NCI-H748 (cell line): ENCODE measurements at regions not wholly inside any gene's neighbourhood (a gene's known extent, or its start where the extent isn't known, plus 50 kb on each side); places are given as distances from the start of the nearest gene placed in this dataset.

ENCODE experiments used
- DNase-seq: peaks from one replicate; lab custom pipeline; 2025; ENCODE audit not compliant: unreplicated experiment; lab: John Stamatoyannopoulos, UW

GRCh38 chr15:87394676-87395075 lies 861.9 kb downstream of the NTRK3 start:
- no peak for DNase-seq

GRCh38 chr15:87387766-87388165 lies 868.8 kb downstream of the NTRK3 start:
- no peak for DNase-seq

- DNase-seq = no peak
Measured at GRCh38 chr15:87374339-87374738, 882.2 kb downstream of the NTRK3 start.

- DNase-seq = no peak
Measured at GRCh38 chr15:87369269-87369668, 887.3 kb downstream of the NTRK3 start.

GRCh38 chr15:87368511-87368910 lies 888.0 kb downstream of the NTRK3 start:
- DNase-seq = no peak

GRCh38 chr15:87365186-87365585 lies 891.4 kb downstream of the NTRK3 start:
- DNase-seq = no peak

GRCh38 chr15:87362531-87362930 lies 894.0 kb downstream of the NTRK3 start:
- no peak for DNase-seq

GRCh38 chr15:87357637-87358313 lies 898.8 kb downstream of the NTRK3 start:
- DNase-seq = no peak

GRCh38 chr15:87355946-87356345 lies 900.6 kb downstream of the NTRK3 start:
- DNase-seq = no peak

GRCh38 chr15:87354661-87355410 lies 901.7 kb downstream of the NTRK3 start:
- DNase-seq = no peak

- peak; percentile 32 for DNase-seq
Measured at GRCh38 chr15:87349181-87349580, 907.4 kb downstream of the NTRK3 start.

GRCh38 chr15:87348746-87349145 lies 907.8 kb downstream of the NTRK3 start:
- DNase-seq = peak; percentile 29

GRCh38 chr15:87347806-87348515 lies 908.6 kb downstream of the NTRK3 start:
- DNase-seq = no peak

GRCh38 chr15:87345961-87346360 lies 910.6 kb downstream of the NTRK3 start:
- DNase-seq = no peak

GRCh38 chr15:87343966-87344365 lies 912.6 kb downstream of the NTRK3 start:
- no peak for DNase-seq

GRCh38 chr15:87340370-87340769 lies 916.2 kb downstream of the NTRK3 start:
- no peak for DNase-seq

GRCh38 chr15:87326269-87326668 lies 930.3 kb downstream of the NTRK3 start:
- DNase-seq = no peak

GRCh38 chr15:87322870-87323269 lies 933.7 kb downstream of the NTRK3 start:
- no peak for DNase-seq

GRCh38 chr15:87322265-87322664 lies 934.3 kb downstream of the NTRK3 start:
- DNase-seq = no peak

- DNase-seq = no peak
Measured at GRCh38 chr15:87317900-87318299, 938.6 kb downstream of the NTRK3 start.

- no peak for DNase-seq
Measured at GRCh38 chr15:87312221-87312620, 944.3 kb downstream of the NTRK3 start.

GRCh38 chr15:87300146-87300545 lies 956.4 kb downstream of the NTRK3 start:
- no peak for DNase-seq
